SK-N-SH (cell line): ENCODE measurements at regions not wholly inside any gene's neighbourhood (a gene's known extent, or its start where the extent isn't known, plus 50 kb on each side); places are given as distances from the start of the nearest gene placed in this dataset.
A peak's percentile ranks its signal among the peaks of the same experiment; 100 is the strongest.

Experiments
- CTCF ChIA-PET: fragments of 300-600, 350-600 bp; formaldehyde crosslinking; extraction: SDS; loops from one replicate; lab custom pipeline; 2021; lab: Yijun Ruan, JAX
- POLR2A ChIA-PET: fragments of 350-600 bp; sonication (Branson Sonifier 250); formaldehyde crosslinking; extraction: SDS; loops from one replicate; lab custom pipeline; 2020; ENCODE audit warnings: antibody characterized with exemption, inconsistent platforms; lab: Yijun Ruan, JAX
- DNase-seq: peaks from one replicate; pipeline ENCODE4 v3.0.0; 2012
- H2AFZ ChIP-seq: fragments of 200-600 bp; sonication (generic); 2 replicates; pipeline ENCODE4 v1.8.1; 2016; ENCODE audit warnings: antibody characterized with exemption, mild to moderate bottlenecking, low read depth
- H3F3A ChIP-seq: fragments of 200-600 bp; sonication (generic); replicated peaks from 2 replicates; pipeline ENCODE3; 2016; ENCODE audit warnings: antibody characterized with exemption, mild to moderate bottlenecking; ENCODE audit not compliant: insufficient read depth
- H3K27ac ChIP-seq, 2 experiments: fragments of 200-500 bp in 1 of 2; fragments of 200-600 bp in 1 of 2; sonication (Bioruptor generic) in 1 of 2; sonication (generic), shearing (Covaris generic) in 1 of 2; 2 replicates each; pipeline versions ENCODE4 v1.5.1 to v1.6.1; 2014 to 2016; ENCODE audit warnings: low read depth in 2 of 2, inconsistent platforms in 1 of 2, low read length in 1 of 2, mild to moderate bottlenecking in 1 of 2, mixed read lengths in 1 of 2
- H3K27me3 ChIP-seq: fragments of 200-600 bp; sonication (generic), shearing (Covaris generic); 2 replicates; pipeline ENCODE4 v1.6.1; 2016; ENCODE audit warnings: mixed run types; ENCODE audit not compliant: insufficient read depth
- H3K36me3 ChIP-seq, 2 experiments: fragments of 200-500 bp in 1 of 2; fragments of 200-600 bp in 1 of 2; sonication (Bioruptor generic) in 1 of 2; sonication (generic) in 1 of 2; replicated peaks in 1 of 2; 2 replicates each; pipeline versions ENCODE3 to v1.5.1; 2014 to 2016; ENCODE audit warnings: low read length in 1 of 2, mild to moderate bottlenecking in 1 of 2; ENCODE audit not compliant: insufficient read depth in 2 of 2, control insufficient read depth in 1 of 2
- H3K4me1 ChIP-seq, 2 experiments: fragments of 200-500 bp in 1 of 2; fragments of 200-600 bp in 1 of 2; sonication (Bioruptor generic) in 1 of 2; sonication (generic), shearing (Covaris generic) in 1 of 2; 2 replicates each; pipeline versions ENCODE4 v1.5.1 to v1.6.1; 2014 to 2016; ENCODE audit warnings: low read depth in 1 of 2, low read length in 1 of 2, mixed run types in 1 of 2; ENCODE audit not compliant: insufficient read depth in 2 of 2, control insufficient read depth in 1 of 2
- H3K4me2 ChIP-seq: fragments of 200-600 bp; sonication (generic), shearing (Covaris generic); 2 replicates; pipeline ENCODE4 v1.6.1; 2017; ENCODE audit warnings: mixed run types
- H3K4me3 ChIP-seq, 2 experiments: fragments of 200-500 bp in 1 of 2; fragments of 200-600 bp in 1 of 2; sonication (Bioruptor generic) in 1 of 2; sonication (generic), shearing (Covaris generic) in 1 of 2; 2 replicates each; pipeline versions ENCODE4 v1.5.1 to v1.8.1; 2014 to 2016; ENCODE audit warnings: low read depth in 2 of 2, inconsistent platforms in 1 of 2, low read length in 1 of 2, mild to moderate bottlenecking in 1 of 2, mixed read lengths in 1 of 2, moderate library complexity in 1 of 2
- H3K79me2 ChIP-seq: fragments of 200-600 bp; sonication (generic); 2 replicates; pipeline ENCODE4 v1.8.1; 2017; ENCODE audit warnings: mild to moderate bottlenecking; ENCODE audit not compliant: insufficient read depth
- H3K9ac ChIP-seq: fragments of 200-600 bp; sonication (generic); 2 replicates; pipeline ENCODE4 v1.6.1; 2017; ENCODE audit warnings: mixed run types
- H3K9me2 ChIP-seq: fragments of 200-600 bp; sonication (generic); 2 replicates; pipeline ENCODE4 v1.6.1; 2017; ENCODE audit warnings: mixed run types
- H3K9me3 ChIP-seq: fragments of 200-600 bp; sonication (generic); 2 replicates; pipeline ENCODE4 v1.6.1; 2017; ENCODE audit warnings: mixed run types, mild to moderate bottlenecking, moderate library complexity
- H4K20me1 ChIP-seq: fragments of 200-600 bp; sonication (generic); 2 replicates; pipeline ENCODE4 v1.6.1; 2017; ENCODE audit warnings: mild to moderate bottlenecking, mixed run types; ENCODE audit not compliant: insufficient read depth
- CHD2 ChIP-seq: fragments of 150-350 bp; IDR thresholded peaks from 2 replicates; pipeline ENCODE4 v1.6.1; 2018; ENCODE audit warnings: low read length; ENCODE audit not compliant: partially characterized antibody
- ELF1 ChIP-seq: IDR thresholded peaks from 2 replicates; pipeline ENCODE4 v1.4.0; 2012
- EZH2phosphoT487 ChIP-seq: fragments of 200-600 bp; sonication (generic); IDR thresholded peaks from 2 replicates; pipeline ENCODE4 v1.6.1; 2017; ENCODE audit warnings: low read depth, mixed run types, mild to moderate bottlenecking, antibody characterized with exemption, moderate library complexity, borderline replicate concordance
- FOSL2 ChIP-seq: IDR thresholded peaks from 2 replicates; pipeline ENCODE4 v1.4.0; 2012; ENCODE audit warnings: low read depth, mild to moderate bottlenecking, moderate library complexity, borderline replicate concordance
- FOXM1 ChIP-seq: IDR thresholded peaks from 2 replicates; pipeline ENCODE4 v1.4.0; 2012; ENCODE audit warnings: low read depth, mild to moderate bottlenecking
- GABPA ChIP-seq: IDR thresholded peaks from 2 replicates; pipeline ENCODE4 v1.4.0; 2012; ENCODE audit warnings: low read depth, mild to moderate bottlenecking
- GATA2 ChIP-seq: sonication (generic); formaldehyde crosslinking; IDR thresholded peaks from 2 replicates; pipeline ENCODE4 v1.5.0; 2020; ENCODE audit warnings: mild to moderate bottlenecking, missing genetic modification reagents
- JUND ChIP-seq: IDR thresholded peaks from 2 replicates; pipeline ENCODE4 v1.4.0; 2012
- MEF2A ChIP-seq: IDR thresholded peaks from 2 replicates; pipeline ENCODE4 v1.4.0; 2012; ENCODE audit warnings: low read depth, borderline replicate concordance
- NRF1 ChIP-seq: IDR thresholded peaks from 2 replicates; pipeline ENCODE4 v1.6.1; 2012; ENCODE audit warnings: low read depth, mild to moderate bottlenecking, low read length
- POLR2AphosphoS5 ChIP-seq: IDR thresholded peaks from 2 replicates; pipeline ENCODE4 v1.6.1; 2012; ENCODE audit warnings: low read depth, low read length
- RAD21 ChIP-seq: IDR thresholded peaks from 2 replicates; pipeline ENCODE4 v1.6.1; 2012; ENCODE audit warnings: mild to moderate bottlenecking, low read length
- RCOR1 ChIP-seq: fragments of 150-350 bp; IDR thresholded peaks from 2 replicates; pipeline ENCODE4 v1.6.1; 2017; ENCODE audit warnings: antibody characterized with exemption, low read length
- RFX5 ChIP-seq: IDR thresholded peaks from 2 replicates; pipeline ENCODE4 v1.6.1; 2012; ENCODE audit warnings: mild to moderate bottlenecking, improper control_type of control experiment, low read length
- RXRA ChIP-seq: IDR thresholded peaks from 2 replicates; pipeline ENCODE4 v1.4.0; 2012; ENCODE audit warnings: low read depth, mild to moderate bottlenecking, borderline replicate concordance
- SIN3A ChIP-seq: IDR thresholded peaks from 2 replicates; pipeline ENCODE4 v1.6.1; 2012; ENCODE audit warnings: low read depth, mild to moderate bottlenecking, low read length, moderate library complexity, borderline replicate concordance
- SMC3 ChIP-seq: IDR thresholded peaks from 2 replicates; pipeline ENCODE4 v1.6.1; 2012; ENCODE audit warnings: low read depth, low read length, improper control_type of control experiment
- TCF12 ChIP-seq: IDR thresholded peaks from 2 replicates; pipeline ENCODE4 v1.4.0; 2012
- TEAD4 ChIP-seq: IDR thresholded peaks from 2 replicates; pipeline ENCODE4 v1.4.0; 2012; ENCODE audit warnings: mild to moderate bottlenecking, borderline replicate concordance; ENCODE audit not compliant: insufficient read depth
- YY1 ChIP-seq: IDR thresholded peaks from 2 replicates; pipeline ENCODE4 v1.4.0; 2012; ENCODE audit warnings: low read depth, mild to moderate bottlenecking
- WGBS: methylation state at CpG from one replicate; pipeline ENCODE4 v1.1.6; 2017; ENCODE audit warnings: low lambda C conversion rate; 5-methylcytosine and 5-hydroxymethylcytosine counted together
- TF ChIP-seq, protein P1 (sequence below): fragments of 150-350 bp; IDR thresholded peaks from 2 replicates; pipeline ENCODE4 v1.6.1; 2017; ENCODE audit warnings: antibody characterized with exemption, low read length, low read depth, borderline replicate concordance
- TF ChIP-seq, protein P2 (sequence below): IDR thresholded peaks from 2 replicates; pipeline ENCODE4 v1.4.0; 2012; ENCODE audit warnings: low read depth, borderline replicate concordance
- TF ChIP-seq, protein P3 (sequence below): fragments of 150-350 bp; IDR thresholded peaks from 2 replicates; pipeline ENCODE4 v1.6.1; 2016; ENCODE audit warnings: mild to moderate bottlenecking, low read depth, low read length
- TF ChIP-seq, protein P4 (sequence below): IDR thresholded peaks from 2 replicates; pipeline ENCODE4; 2012
- TF ChIP-seq, protein P5 (sequence below): fragments of 200-600 bp; sonication (generic); IDR thresholded peaks from 2 replicates; pipeline ENCODE4 v1.6.1; 2017; ENCODE audit warnings: antibody characterized with exemption, mild to moderate bottlenecking, moderate library complexity
- TF ChIP-seq, protein P6 (sequence below): IDR thresholded peaks from 2 replicates; pipeline ENCODE4 v1.4.0; 2012; ENCODE audit warnings: low read depth, borderline replicate concordance
- TF ChIP-seq, protein P7 (sequence below): IDR thresholded peaks from 2 replicates; pipeline ENCODE4 v1.4.0; 2012; ENCODE audit warnings: low read depth

DNA sequence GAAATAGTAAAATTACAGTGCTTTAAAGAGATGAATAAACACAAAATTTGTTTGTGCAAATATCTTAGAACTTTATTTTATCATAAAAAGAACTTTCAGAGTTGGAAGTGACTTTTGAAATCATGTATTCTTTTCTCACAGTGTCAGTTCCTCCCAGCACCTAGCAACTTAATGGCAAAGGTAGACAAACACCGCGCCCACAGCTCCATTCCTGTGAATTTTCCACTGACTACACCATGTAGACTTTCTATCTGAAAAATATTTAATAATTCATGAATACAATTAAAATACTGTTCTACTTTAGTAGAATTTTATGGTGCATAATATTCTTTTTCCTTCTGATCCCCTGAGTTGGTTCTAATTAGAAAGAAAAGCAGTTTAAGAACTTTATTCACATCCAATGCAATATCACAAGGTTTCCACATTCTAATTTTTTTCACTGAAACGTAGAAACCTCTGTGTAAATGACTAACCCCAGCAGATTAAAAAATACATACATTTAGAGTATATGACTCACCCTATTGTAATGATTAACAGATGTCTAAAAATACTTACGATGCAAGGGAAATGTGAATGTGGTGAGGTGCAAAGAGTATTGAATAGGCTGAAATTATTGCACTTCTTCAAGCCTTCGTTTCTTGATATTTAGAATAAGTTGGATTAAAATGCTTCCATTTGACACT is 218.2 kb upstream of the CCDC179 start:
- peak overlapping the region; percentile 52; the same call in 1 of the 2 replicates for H3K4me2 ChIP-seq
- 47% methylated on average over 5 of the region's 5 CpGs for WGBS
- H4K20me1 ChIP-seq, result no peaks in the 10 kb centered on the region
- H3K9ac ChIP-seq, result no peak overlapping the region; the same call in 1 of the 2 replicates
- H3K27ac ChIP-seq, result peak overlapping the region; percentile 58 to 73; a peak in 3 of 4 replicates
- no peaks in the 10 kb centered on the region for H3K9me2 ChIP-seq
- no peaks in the 10 kb centered on the region for H3K27me3 ChIP-seq
- H3K79me2 ChIP-seq, result no peaks in the 10 kb centered on the region
- no peak for DNase-seq
- no peaks in the 10 kb centered on the region for H3K36me3 ChIP-seq
- no peak overlapping the region for H3K4me3 ChIP-seq
- peaks cover 16% of the 10 kb centered on the region for H3F3A ChIP-seq
- ChIA-PET CTCF (interaction anchor here (0.6 to 1.0 kb wide), 2 partner anchors 42 to 1177 kb away, joined by 3 to 4 read pairs; no protein-coding TSS in a partner anchor), POLR2A (no interaction called here)
- H3K9me3 ChIP-seq, result no peaks in the 10 kb centered on the region; the same call in 1 of the 2 replicates
- H2AFZ ChIP-seq, result peak overlapping the region; percentile 26; the same call in 1 of the 2 replicates
- peaks cover 0 to 2% of the 10 kb centered on the region in 2 experiments; a peak in 2 of 4 replicates for H3K4me1 ChIP-seq
- TF ChIP-seq RXRA, result no peak
- TF ChIP-seq SMC3, result no peak
- peak; percentile 76; the same call in 1 of the 2 replicates for TF ChIP-seq FOSL2
- TF ChIP-seq, protein P1, sequence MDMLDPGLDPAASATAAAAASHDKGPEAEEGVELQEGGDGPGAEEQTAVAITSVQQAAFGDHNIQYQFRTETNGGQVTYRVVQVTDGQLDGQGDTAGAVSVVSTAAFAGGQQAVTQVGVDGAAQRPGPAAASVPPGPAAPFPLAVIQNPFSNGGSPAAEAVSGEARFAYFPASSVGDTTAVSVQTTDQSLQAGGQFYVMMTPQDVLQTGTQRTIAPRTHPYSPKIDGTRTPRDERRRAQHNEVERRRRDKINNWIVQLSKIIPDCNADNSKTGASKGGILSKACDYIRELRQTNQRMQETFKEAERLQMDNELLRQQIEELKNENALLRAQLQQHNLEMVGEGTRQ, result no peak
- TF ChIP-seq ELF1, result no peak
- TF ChIP-seq RCOR1, result no peak
- TF ChIP-seq, protein P2, sequence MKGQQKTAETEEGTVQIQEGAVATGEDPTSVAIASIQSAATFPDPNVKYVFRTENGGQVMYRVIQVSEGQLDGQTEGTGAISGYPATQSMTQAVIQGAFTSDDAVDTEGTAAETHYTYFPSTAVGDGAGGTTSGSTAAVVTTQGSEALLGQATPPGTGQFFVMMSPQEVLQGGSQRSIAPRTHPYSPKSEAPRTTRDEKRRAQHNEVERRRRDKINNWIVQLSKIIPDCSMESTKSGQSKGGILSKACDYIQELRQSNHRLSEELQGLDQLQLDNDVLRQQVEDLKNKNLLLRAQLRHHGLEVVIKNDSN, result no peak
- TF ChIP-seq RFX5, result no peak
- no peak for TF ChIP-seq CHD2
- peak; percentile 90 for TF ChIP-seq TCF12
- TF ChIP-seq RAD21, result no peak
- TF ChIP-seq, protein P3, sequence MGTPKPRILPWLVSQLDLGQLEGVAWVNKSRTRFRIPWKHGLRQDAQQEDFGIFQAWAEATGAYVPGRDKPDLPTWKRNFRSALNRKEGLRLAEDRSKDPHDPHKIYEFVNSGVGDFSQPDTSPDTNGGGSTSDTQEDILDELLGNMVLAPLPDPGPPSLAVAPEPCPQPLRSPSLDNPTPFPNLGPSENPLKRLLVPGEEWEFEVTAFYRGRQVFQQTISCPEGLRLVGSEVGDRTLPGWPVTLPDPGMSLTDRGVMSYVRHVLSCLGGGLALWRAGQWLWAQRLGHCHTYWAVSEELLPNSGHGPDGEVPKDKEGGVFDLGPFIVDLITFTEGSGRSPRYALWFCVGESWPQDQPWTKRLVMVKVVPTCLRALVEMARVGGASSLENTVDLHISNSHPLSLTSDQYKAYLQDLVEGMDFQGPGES, result no peak
- TF ChIP-seq GABPA, result no peak
- TF ChIP-seq, protein P4, sequence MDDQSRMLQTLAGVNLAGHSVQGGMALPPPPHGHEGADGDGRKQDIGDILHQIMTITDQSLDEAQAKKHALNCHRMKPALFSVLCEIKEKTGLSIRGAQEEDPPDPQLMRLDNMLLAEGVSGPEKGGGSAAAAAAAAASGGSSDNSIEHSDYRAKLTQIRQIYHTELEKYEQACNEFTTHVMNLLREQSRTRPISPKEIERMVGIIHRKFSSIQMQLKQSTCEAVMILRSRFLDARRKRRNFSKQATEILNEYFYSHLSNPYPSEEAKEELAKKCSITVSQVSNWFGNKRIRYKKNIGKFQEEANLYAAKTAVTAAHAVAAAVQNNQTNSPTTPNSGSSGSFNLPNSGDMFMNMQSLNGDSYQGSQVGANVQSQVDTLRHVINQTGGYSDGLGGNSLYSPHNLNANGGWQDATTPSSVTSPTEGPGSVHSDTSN, result peak; percentile 42
- TF ChIP-seq SIN3A, result no peak
- peak; percentile 58; the same call in 1 of the 2 replicates for TF ChIP-seq MEF2A
- peak; percentile 23; the same call in 1 of the 2 replicates for TF ChIP-seq TEAD4
- no peak for TF ChIP-seq EZH2phosphoT487
- TF ChIP-seq NRF1, result no peak
- no peak; the same call in 1 of the 2 replicates for TF ChIP-seq FOXM1
- no peak for TF ChIP-seq POLR2AphosphoS5
- peak; percentile 82 for TF ChIP-seq JUND
- TF ChIP-seq, protein P5, sequence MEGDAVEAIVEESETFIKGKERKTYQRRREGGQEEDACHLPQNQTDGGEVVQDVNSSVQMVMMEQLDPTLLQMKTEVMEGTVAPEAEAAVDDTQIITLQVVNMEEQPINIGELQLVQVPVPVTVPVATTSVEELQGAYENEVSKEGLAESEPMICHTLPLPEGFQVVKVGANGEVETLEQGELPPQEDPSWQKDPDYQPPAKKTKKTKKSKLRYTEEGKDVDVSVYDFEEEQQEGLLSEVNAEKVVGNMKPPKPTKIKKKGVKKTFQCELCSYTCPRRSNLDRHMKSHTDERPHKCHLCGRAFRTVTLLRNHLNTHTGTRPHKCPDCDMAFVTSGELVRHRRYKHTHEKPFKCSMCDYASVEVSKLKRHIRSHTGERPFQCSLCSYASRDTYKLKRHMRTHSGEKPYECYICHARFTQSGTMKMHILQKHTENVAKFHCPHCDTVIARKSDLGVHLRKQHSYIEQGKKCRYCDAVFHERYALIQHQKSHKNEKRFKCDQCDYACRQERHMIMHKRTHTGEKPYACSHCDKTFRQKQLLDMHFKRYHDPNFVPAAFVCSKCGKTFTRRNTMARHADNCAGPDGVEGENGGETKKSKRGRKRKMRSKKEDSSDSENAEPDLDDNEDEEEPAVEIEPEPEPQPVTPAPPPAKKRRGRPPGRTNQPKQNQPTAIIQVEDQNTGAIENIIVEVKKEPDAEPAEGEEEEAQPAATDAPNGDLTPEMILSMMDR, result no peak
- TF ChIP-seq, protein P6, sequence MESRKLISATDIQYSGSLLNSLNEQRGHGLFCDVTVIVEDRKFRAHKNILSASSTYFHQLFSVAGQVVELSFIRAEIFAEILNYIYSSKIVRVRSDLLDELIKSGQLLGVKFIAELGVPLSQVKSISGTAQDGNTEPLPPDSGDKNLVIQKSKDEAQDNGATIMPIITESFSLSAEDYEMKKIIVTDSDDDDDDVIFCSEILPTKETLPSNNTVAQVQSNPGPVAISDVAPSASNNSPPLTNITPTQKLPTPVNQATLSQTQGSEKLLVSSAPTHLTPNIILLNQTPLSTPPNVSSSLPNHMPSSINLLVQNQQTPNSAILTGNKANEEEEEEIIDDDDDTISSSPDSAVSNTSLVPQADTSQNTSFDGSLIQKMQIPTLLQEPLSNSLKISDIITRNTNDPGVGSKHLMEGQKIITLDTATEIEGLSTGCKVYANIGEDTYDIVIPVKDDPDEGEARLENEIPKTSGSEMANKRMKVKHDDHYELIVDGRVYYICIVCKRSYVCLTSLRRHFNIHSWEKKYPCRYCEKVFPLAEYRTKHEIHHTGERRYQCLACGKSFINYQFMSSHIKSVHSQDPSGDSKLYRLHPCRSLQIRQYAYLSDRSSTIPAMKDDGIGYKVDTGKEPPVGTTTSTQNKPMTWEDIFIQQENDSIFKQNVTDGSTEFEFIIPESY, result no peak
- TF ChIP-seq YY1, result no peak
- no peak for TF ChIP-seq GATA2
- TF ChIP-seq, protein P7, sequence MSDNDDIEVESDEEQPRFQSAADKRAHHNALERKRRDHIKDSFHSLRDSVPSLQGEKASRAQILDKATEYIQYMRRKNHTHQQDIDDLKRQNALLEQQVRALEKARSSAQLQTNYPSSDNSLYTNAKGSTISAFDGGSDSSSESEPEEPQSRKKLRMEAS, result no peak
